K562 (cell line): ENCODE measurements at regions not wholly inside any gene's neighbourhood (a gene's known extent, or its start where the extent isn't known, plus 50 kb on each side); places are given as distances from the start of the nearest gene placed in this dataset.

Source experiments
- ATAC-seq: fragments of 200-7000 bp; cut with Tn5 transposase; 3 replicates; pipeline ENCODE4 v1.9.1; 2020; ENCODE audit warnings: moderate library complexity
- BruUV-seq: library from RNA; stranded (reverse); fragments of 400-500 nt; replicated peaks from 2 replicates; lab custom pipeline; 2021; lab: Mats Ljungman, UMichigan
- CTCF ChIA-PET: fragments of 300-600 bp; formaldehyde crosslinking; extraction: SDS; loops from one replicate; lab custom pipeline; 2021; ENCODE audit warnings: low intra/inter-chr PET ratio; lab: Yijun Ruan, JAX
- POLR2A ChIA-PET: fragments of 300-600, 350-650 bp; sonication (Branson Sonifier 250); formaldehyde crosslinking; extraction: SDS; loops from one replicate; lab custom pipeline; 2021; ENCODE audit warnings: antibody characterized with exemption, inconsistent platforms; lab: Yijun Ruan, JAX
- DNase-seq, 4 experiments: peaks; one replicate each; pipeline versions ENCODE4 v3.0.0 to v3.0.0-alpha.2; 2011 to 2018; ENCODE audit warnings: low spot score in 3 of 4, mixed read lengths in 3 of 4; ENCODE audit errors: extremely low read depth in 1 of 4
- FAIRE-seq: peaks from 2 replicates; lab custom pipeline; 2011; peaks lifted over from hg19 to GRCh38; lab: Jason Lieb, UNC
- H2AFZ ChIP-seq: 2 replicates; pipeline ENCODE4 v1.6.0; 2011; ENCODE audit warnings: low read depth, low read length, control low read depth, inconsistent platforms
- H3K27ac ChIP-seq: fragments of 200-600 bp; 3 replicates; pipeline ENCODE4 v1.8.0; 2011; ENCODE audit warnings: low read depth, mild to moderate bottlenecking, control low read depth, inconsistent platforms, low read length, moderate library complexity, mixed read lengths; ENCODE audit errors: extremely low read depth
- H3K27me3 ChIP-seq, 2 experiments: fragments of 300-600 bp in 1 of 2; 2 replicates in 1 of 2; 3 replicates in 1 of 2; pipeline versions ENCODE4 v1.6.0 to v1.8.0; 2011; ENCODE audit warnings: inconsistent platforms in 2 of 2, low read length in 2 of 2, mild to moderate bottlenecking in 1 of 2, mixed read lengths in 1 of 2, moderate library complexity in 1 of 2; ENCODE audit not compliant: control insufficient read depth in 2 of 2, insufficient read depth in 2 of 2
- H3K36me3 ChIP-seq: fragments of 300-600 bp; 3 replicates; pipeline ENCODE4 v1.8.0; 2011; ENCODE audit warnings: mild to moderate bottlenecking, low read length, inconsistent platforms; ENCODE audit not compliant: control insufficient read depth, insufficient read depth
- H3K4me1 ChIP-seq, 2 experiments: fragments of 200-600 bp in 1 of 2; replicated peaks in 1 of 2; 2 replicates in 1 of 2; 3 replicates in 1 of 2; pipeline versions ENCODE4 v1.5.1 to v1.8.0; 2011; ENCODE audit warnings: inconsistent platforms in 2 of 2, low read length in 2 of 2, mild to moderate bottlenecking in 1 of 2, mixed read lengths in 1 of 2, moderate library complexity in 1 of 2; ENCODE audit not compliant: control insufficient read depth in 2 of 2, insufficient read depth in 2 of 2
- H3K4me2 ChIP-seq: 2 replicates; pipeline ENCODE4 v1.6.1; 2011; ENCODE audit warnings: low read length, control low read depth, inconsistent platforms, mixed read lengths; ENCODE audit not compliant: insufficient read depth
- H3K4me3 ChIP-seq: fragments of 200-600 bp; sonication (generic), shearing (Covaris generic); 2 replicates; pipeline ENCODE4 v1.5.1; 2016; ENCODE audit warnings: control low read depth, inconsistent platforms
- H3K79me2 ChIP-seq: fragments of 200-600 bp; 3 replicates; pipeline ENCODE4 v1.8.0; 2011; ENCODE audit warnings: low read length, inconsistent platforms; ENCODE audit not compliant: control insufficient read depth, insufficient read depth
- H3K9ac ChIP-seq, 2 experiments: 2 replicates each; pipeline versions ENCODE4 v1.6.0 to v1.6.1; 2011; ENCODE audit warnings: low read depth in 2 of 2, low read length in 2 of 2, control low read depth in 1 of 2, inconsistent platforms in 1 of 2, mild to moderate bottlenecking in 1 of 2, mixed read lengths in 1 of 2; ENCODE audit not compliant: insufficient read depth in 1 of 2
- H3K9me1 ChIP-seq: one replicate; pipeline ENCODE4 v1.6.0; 2011; ENCODE audit warnings: inconsistent platforms, mild to moderate bottlenecking, low read length, moderate library complexity; ENCODE audit not compliant: control insufficient read depth, insufficient read depth
- H3K9me3 ChIP-seq: replicated peaks from 2 replicates; pipeline ENCODE4 v1.5.1; 2011; ENCODE audit warnings: low read depth, low read length, inconsistent platforms; ENCODE audit not compliant: control insufficient read depth, insufficient read depth
- H4K20me1 ChIP-seq: replicated peaks from 2 replicates; pipeline ENCODE4 v1.6.1; 2011; ENCODE audit warnings: low read length, inconsistent platforms, mixed read lengths; ENCODE audit not compliant: control insufficient read depth, insufficient read depth
- CSDE1 ChIP-seq, 2 experiments: fragments of 450-650 bp; IDR thresholded peaks; 2 replicates each; pipeline ENCODE4 v1.6.1; 2016; ENCODE audit warnings: mild to moderate bottlenecking in 1 of 2
- DDX20 ChIP-seq: fragments of 450-650 bp; IDR thresholded peaks from 2 replicates; pipeline ENCODE4 v1.6.1; 2016; ENCODE audit warnings: missing genetic modification characterization, low read depth, mild to moderate bottlenecking, missing compliant biosample characterization, moderate library complexity
- MEIS2 ChIP-seq: fragments of 450-650 bp; IDR thresholded peaks from 2 replicates; pipeline ENCODE4 v1.6.1; 2014; ENCODE audit warnings: mild to moderate bottlenecking; ENCODE audit not compliant: partially characterized antibody
- PRMT5 ChIP-seq: sonication (generic); formaldehyde crosslinking; IDR thresholded peaks from 2 replicates; pipeline ENCODE4 v1.5.0; 2020; ENCODE audit warnings: missing genetic modification reagents
- PTBP1 ChIP-seq: fragments of 200-400 bp; formaldehyde crosslinking; IDR thresholded peaks from 2 replicates; pipeline ENCODE4 v1.6.1; 2017; ENCODE audit warnings: low read depth, low read length
- PTRF ChIP-seq: fragments of 450-650 bp; IDR thresholded peaks from 2 replicates; pipeline ENCODE4 v1.6.1; 2016; ENCODE audit warnings: mild to moderate bottlenecking, missing genetic modification characterization, missing compliant biosample characterization
- RBM15 ChIP-seq: fragments of 200-400 bp; formaldehyde crosslinking; IDR thresholded peaks from 2 replicates; pipeline ENCODE4 v1.6.1; 2018; ENCODE audit warnings: mild to moderate bottlenecking, low read length, moderate library complexity; ENCODE audit not compliant: insufficient read depth
- SMARCA5 ChIP-seq: fragments of 450-650 bp; IDR thresholded peaks from 2 replicates; pipeline ENCODE4 v1.6.1; 2016
- SOX6 ChIP-seq: fragments of 450-650 bp; IDR thresholded peaks from 2 replicates; pipeline ENCODE4 v1.6.1; 2014; ENCODE audit warnings: mild to moderate bottlenecking
- THRAP3 ChIP-seq: fragments of 450-650 bp; IDR thresholded peaks from 2 replicates; pipeline ENCODE4 v1.6.1; 2016; ENCODE audit warnings: mild to moderate bottlenecking, inconsistent platforms, borderline replicate concordance
- ZNF217 ChIP-seq: sonication (generic); formaldehyde crosslinking; IDR thresholded peaks from 2 replicates; pipeline ENCODE4 v1.8.0; 2022; ENCODE audit warnings: mild to moderate bottlenecking, missing genetic modification reagents
- ZNF644 ChIP-seq: fragments of 200-800 bp; sonication (Bioruptor generic); IDR thresholded peaks from 2 replicates; pipeline ENCODE4 v1.6.1; 2016; ENCODE audit warnings: low read depth, missing genetic modification characterization, missing compliant biosample characterization
- WGBS: fragments of 100-300 bp; shearing (Covaris generic); methylation state at CpG from one replicate; pipeline ENCODE4 v1.1.6; 2016; ENCODE audit warnings: low coverage, mixed read lengths; ENCODE audit not compliant: insufficient coverage; ENCODE audit errors: missing lambda C conversion rate; 5-methylcytosine and 5-hydroxymethylcytosine counted together
- in situ Hi-C: fragments of 300-500 bp; cut with MboI; formaldehyde crosslinking; loops from 4 replicates; pipeline ENCODE4 v1.15.0; 2018; ENCODE audit warnings: inconsistent platforms, mixed read lengths
- intact Hi-C: fragments of 100-400 bp; cut with micrococcal nuclease; formaldehyde crosslinking; loops from 2 replicates; pipeline ENCODE4 v1.14.2; 2022
- TF ChIP-seq, protein P1 (sequence below): fragments of 250-450 bp; sonication (Bioruptor Pico); IDR thresholded peaks from 2 replicates; pipeline ENCODE4 v1.4.0; 2020
- TF ChIP-seq, protein P2 (sequence below): fragments of 450-650 bp; conservative IDR thresholded peaks from 2 replicates; pipeline ENCODE4 v1.6.1; 2016; ENCODE audit warnings: missing genetic modification characterization, low read depth, mild to moderate bottlenecking, missing compliant biosample characterization, moderate library complexity

DNA sequence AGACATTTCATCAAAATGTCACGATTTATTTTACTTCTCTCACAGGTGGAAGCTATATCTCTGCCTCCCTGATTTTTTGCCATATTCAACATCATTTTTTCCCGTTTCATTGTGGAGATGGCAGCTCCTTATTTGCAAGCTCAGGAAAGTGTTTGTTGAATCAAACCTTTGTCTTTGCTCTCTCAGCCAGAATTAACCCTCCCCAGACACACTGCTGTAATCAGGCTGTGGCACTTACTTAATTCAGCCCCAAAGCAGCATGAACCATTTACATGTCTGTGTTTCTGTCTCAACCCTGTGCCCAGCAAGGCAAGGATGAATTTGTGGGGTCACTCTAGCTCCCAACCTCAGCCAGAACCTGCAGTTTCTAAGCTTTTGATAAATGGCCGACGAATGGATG lies 397.2 kb downstream of the TCERG1L start:
- TF ChIP-seq ZNF217 (CRISPR knock-in tag) = no peak
- no peak for TF ChIP-seq ZNF644 (tag)
- no peak for TF ChIP-seq SMARCA5
- no peak for TF ChIP-seq MEIS2
- no peak for TF ChIP-seq RBM15
- TF ChIP-seq, protein P1, sequence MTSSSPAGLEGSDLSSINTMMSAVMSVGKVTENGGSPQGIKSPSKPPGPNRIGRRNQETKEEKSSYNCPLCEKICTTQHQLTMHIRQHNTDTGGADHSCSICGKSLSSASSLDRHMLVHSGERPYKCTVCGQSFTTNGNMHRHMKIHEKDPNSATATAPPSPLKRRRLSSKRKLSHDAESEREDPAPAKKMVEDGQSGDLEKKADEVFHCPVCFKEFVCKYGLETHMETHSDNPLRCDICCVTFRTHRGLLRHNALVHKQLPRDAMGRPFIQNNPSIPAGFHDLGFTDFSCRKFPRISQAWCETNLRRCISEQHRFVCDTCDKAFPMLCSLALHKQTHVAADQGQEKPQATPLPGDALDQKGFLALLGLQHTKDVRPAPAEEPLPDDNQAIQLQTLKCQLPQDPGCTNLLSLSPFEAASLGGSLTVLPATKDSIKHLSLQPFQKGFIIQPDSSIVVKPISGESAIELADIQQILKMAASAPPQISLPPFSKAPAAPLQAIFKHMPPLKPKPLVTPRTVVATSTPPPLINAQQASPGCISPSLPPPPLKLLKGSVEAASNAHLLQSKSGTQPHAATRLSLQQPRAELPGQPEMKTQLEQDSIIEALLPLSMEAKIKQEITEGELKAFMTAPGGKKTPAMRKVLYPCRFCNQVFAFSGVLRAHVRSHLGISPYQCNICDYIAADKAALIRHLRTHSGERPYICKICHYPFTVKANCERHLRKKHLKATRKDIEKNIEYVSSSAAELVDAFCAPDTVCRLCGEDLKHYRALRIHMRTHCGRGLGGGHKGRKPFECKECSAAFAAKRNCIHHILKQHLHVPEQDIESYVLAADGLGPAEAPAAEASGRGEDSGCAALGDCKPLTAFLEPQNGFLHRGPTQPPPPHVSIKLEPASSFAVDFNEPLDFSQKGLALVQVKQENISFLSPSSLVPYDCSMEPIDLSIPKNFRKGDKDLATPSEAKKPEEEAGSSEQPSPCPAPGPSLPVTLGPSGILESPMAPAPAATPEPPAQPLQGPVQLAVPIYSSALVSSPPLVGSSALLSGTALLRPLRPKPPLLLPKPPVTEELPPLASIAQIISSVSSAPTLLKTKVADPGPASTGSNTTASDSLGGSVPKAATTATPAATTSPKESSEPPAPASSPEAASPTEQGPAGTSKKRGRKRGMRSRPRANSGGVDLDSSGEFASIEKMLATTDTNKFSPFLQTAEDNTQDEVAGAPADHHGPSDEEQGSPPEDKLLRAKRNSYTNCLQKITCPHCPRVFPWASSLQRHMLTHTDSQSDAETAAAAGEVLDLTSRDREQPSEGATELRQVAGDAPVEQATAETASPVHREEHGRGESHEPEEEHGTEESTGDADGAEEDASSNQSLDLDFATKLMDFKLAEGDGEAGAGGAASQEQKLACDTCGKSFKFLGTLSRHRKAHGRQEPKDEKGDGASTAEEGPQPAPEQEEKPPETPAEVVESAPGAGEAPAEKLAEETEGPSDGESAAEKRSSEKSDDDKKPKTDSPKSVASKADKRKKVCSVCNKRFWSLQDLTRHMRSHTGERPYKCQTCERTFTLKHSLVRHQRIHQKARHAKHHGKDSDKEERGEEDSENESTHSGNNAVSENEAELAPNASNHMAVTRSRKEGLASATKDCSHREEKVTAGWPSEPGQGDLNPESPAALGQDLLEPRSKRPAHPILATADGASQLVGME (CRISPR knock-in tag) = no peak
- no peak for TF ChIP-seq THRAP3
- no peak for TF ChIP-seq DDX20 (tag)
- TF ChIP-seq SOX6 = no peak
- TF ChIP-seq PRMT5 = no peak
- no peak for TF ChIP-seq CSDE1 (IDR thresholded peaks at IDR 0.05)
- TF ChIP-seq PTRF = no peak
- TF ChIP-seq, protein P2, sequence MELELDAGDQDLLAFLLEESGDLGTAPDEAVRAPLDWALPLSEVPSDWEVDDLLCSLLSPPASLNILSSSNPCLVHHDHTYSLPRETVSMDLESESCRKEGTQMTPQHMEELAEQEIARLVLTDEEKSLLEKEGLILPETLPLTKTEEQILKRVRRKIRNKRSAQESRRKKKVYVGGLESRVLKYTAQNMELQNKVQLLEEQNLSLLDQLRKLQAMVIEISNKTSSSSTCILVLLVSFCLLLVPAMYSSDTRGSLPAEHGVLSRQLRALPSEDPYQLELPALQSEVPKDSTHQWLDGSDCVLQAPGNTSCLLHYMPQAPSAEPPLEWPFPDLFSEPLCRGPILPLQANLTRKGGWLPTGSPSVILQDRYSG (tag) = no peak
- no peak for TF ChIP-seq PTBP1
- POLR2A ChIA-PET = no interaction called here
- no peaks in the 10 kb centered on the region for H4K20me1 ChIP-seq
- intact Hi-C loops = no loop called here
- H3K9me3 ChIP-seq = no peaks in the 10 kb centered on the region
- WGBS = 0% methylated on average over 4 of the region's 4 CpGs
- FAIRE-seq = no peak
- no peak overlapping the region for H3K4me2 ChIP-seq
- no peak overlapping the region for H2AFZ ChIP-seq
- no peak for ATAC-seq
- H3K79me2 ChIP-seq = no peaks in the 10 kb centered on the region
- H3K4me3 ChIP-seq = no peak overlapping the region
- in situ Hi-C loops = no loop called here
- H3K27me3 ChIP-seq = no peaks in the 10 kb centered on the region
- BruUV-seq = no TSS peak
- no peaks in the 10 kb centered on the region for H3K9me1 ChIP-seq
- no peaks in the 10 kb centered on the region for H3K36me3 ChIP-seq
- no peak overlapping the region for H3K27ac ChIP-seq
- no peaks in the 10 kb centered on the region for H3K4me1 ChIP-seq
- CTCF ChIA-PET = no interaction called here
- H3K9ac ChIP-seq = no peak overlapping the region
- no peak for DNase-seq
